HEK293 (cell line): ENCODE measurements at regions not wholly inside any gene's neighbourhood (a gene's known extent, or its start where the extent isn't known, plus 50 kb on each side); places are given as distances from the start of the nearest gene placed in this dataset.

Experiments
- CTCF ChIA-PET: fragments of 350-600 bp; formaldehyde crosslinking; extraction: SDS; loops from one replicate; lab custom pipeline; 2021; ENCODE audit warnings: antibody characterized with exemption; lab: Yijun Ruan, JAX
- POLR2A ChIA-PET: fragments of 300-600 bp; formaldehyde crosslinking; extraction: SDS; loops from one replicate; lab custom pipeline; 2020; ENCODE audit warnings: antibody characterized with exemption, inconsistent platforms; lab: Yijun Ruan, JAX
- H3K27ac ChIP-seq: fragments of 200-500 bp; sonication (Bioruptor generic); 2 replicates; pipeline ENCODE4 v1.5.1; 2014; ENCODE audit warnings: low read depth, low read length, control low read depth, inconsistent platforms; ENCODE audit errors: extremely low read depth
- H3K36me3 ChIP-seq, 2 experiments: fragments of 200-500 bp in 1 of 2; sonication (Bioruptor generic) in 1 of 2; 1 replicate in 1 of 2; 2 replicates in 1 of 2; pipeline ENCODE4 v1.5.1; 2014 to 2017; ENCODE audit warnings: inconsistent platforms in 2 of 2, low read length in 2 of 2; ENCODE audit not compliant: control insufficient read depth in 2 of 2, insufficient read depth in 1 of 2
- H3K4me1 ChIP-seq: fragments of 200-500 bp; sonication (Bioruptor generic); 2 replicates; pipeline ENCODE4 v1.5.1; 2014; ENCODE audit warnings: mild to moderate bottlenecking, low read length, inconsistent platforms; ENCODE audit not compliant: control insufficient read depth, insufficient read depth
- H3K4me3 ChIP-seq: 2 replicates; pipeline ENCODE4 v1.5.1; 2011; ENCODE audit warnings: low read depth, mild to moderate bottlenecking, control low read depth, low read length, moderate library complexity
- H3K9me3 ChIP-seq: fragments of 200-500 bp; sonication (Bioruptor generic); 2 replicates; pipeline ENCODE4 v1.5.1; 2014; ENCODE audit warnings: low read depth, low read length, inconsistent platforms; ENCODE audit not compliant: control insufficient read depth, insufficient read depth
- BCL11A ChIP-seq: fragments of 450-650 bp; formaldehyde crosslinking; IDR thresholded peaks from 2 replicates; pipeline ENCODE4 v1.5.1; 2016; ENCODE audit warnings: low read depth, missing biosample characterization, missing genetic modification characterization
- BCL11B ChIP-seq: fragments of 450-650 bp; formaldehyde crosslinking; IDR thresholded peaks from 2 replicates; pipeline ENCODE4 v1.5.1; 2016; ENCODE audit warnings: low read depth, missing biosample characterization, missing genetic modification characterization
- CTCF ChIP-seq: fragments of 450-650 bp; formaldehyde crosslinking; IDR thresholded peaks from 2 replicates; pipeline ENCODE4 v1.5.1; 2016; ENCODE audit warnings: missing biosample characterization, missing genetic modification characterization
- GLI4 ChIP-seq: fragments of 450-650 bp; formaldehyde crosslinking; IDR thresholded peaks from 2 replicates; pipeline ENCODE4 v1.5.1; 2016; ENCODE audit warnings: missing biosample characterization, missing genetic modification characterization
- HOXC10 ChIP-seq: sonication (generic); formaldehyde crosslinking; IDR thresholded peaks from 2 replicates; pipeline ENCODE4 v1.8.1; 2023; ENCODE audit warnings: mild to moderate bottlenecking, missing genetic modification reagents
- KLF16 ChIP-seq: fragments of 450-650 bp; formaldehyde crosslinking; IDR thresholded peaks from 2 replicates; pipeline ENCODE4 v1.5.1; 2017; ENCODE audit warnings: missing biosample characterization, missing genetic modification characterization
- RBAK ChIP-seq: fragments of 450-650 bp; formaldehyde crosslinking; IDR thresholded peaks from 2 replicates; pipeline ENCODE4 v1.5.1; 2016; ENCODE audit warnings: missing biosample characterization, missing genetic modification characterization
- SETDB1 ChIP-seq: IDR thresholded peaks from one replicate; pipeline ENCODE4 v1.6.1; 2017; ENCODE audit warnings: mild to moderate bottlenecking, low read length, moderate library complexity, mixed read lengths; ENCODE audit not compliant: insufficient read length
- SP3 ChIP-seq: fragments of 450-650 bp; formaldehyde crosslinking; IDR thresholded peaks from 2 replicates; pipeline ENCODE4 v1.5.1; 2016; ENCODE audit warnings: missing biosample characterization, missing genetic modification characterization
- ZBTB17 ChIP-seq: fragments of 450-650 bp; formaldehyde crosslinking; IDR thresholded peaks from 2 replicates; pipeline ENCODE4 v1.5.1; 2016; ENCODE audit warnings: missing biosample characterization, missing genetic modification characterization
- ZNF121 ChIP-seq: fragments of 450-650 bp; formaldehyde crosslinking; IDR thresholded peaks from 2 replicates; pipeline ENCODE4 v1.5.1; 2016; ENCODE audit warnings: missing biosample characterization, missing genetic modification characterization
- ZNF16 ChIP-seq: fragments of 450-650 bp; formaldehyde crosslinking; IDR thresholded peaks from 2 replicates; pipeline ENCODE4 v1.5.1; 2016; ENCODE audit warnings: low read depth, missing biosample characterization, missing genetic modification characterization
- ZNF175 ChIP-seq: fragments of 450-650 bp; formaldehyde crosslinking; IDR thresholded peaks from 2 replicates; pipeline ENCODE4 v1.5.1; 2016; ENCODE audit warnings: missing biosample characterization, missing genetic modification characterization
- ZNF214 ChIP-seq: fragments of 450-650 bp; formaldehyde crosslinking; IDR thresholded peaks from 2 replicates; pipeline ENCODE4 v1.5.1; 2017; ENCODE audit warnings: missing biosample characterization, mild to moderate bottlenecking, missing genetic modification characterization, borderline replicate concordance
- ZNF26 ChIP-seq: fragments of 450-650 bp; formaldehyde crosslinking; IDR thresholded peaks from 2 replicates; pipeline ENCODE4 v1.5.1; 2016; ENCODE audit warnings: missing biosample characterization, missing genetic modification characterization
- ZNF433 ChIP-seq: fragments of 450-650 bp; formaldehyde crosslinking; IDR thresholded peaks from 2 replicates; pipeline ENCODE4 v1.5.1; 2016; ENCODE audit warnings: missing biosample characterization, missing genetic modification characterization, low read depth
- ZNF501 ChIP-seq: fragments of 450-650 bp; formaldehyde crosslinking; IDR thresholded peaks from 2 replicates; pipeline ENCODE4 v1.5.1; 2016; ENCODE audit warnings: missing biosample characterization, missing genetic modification characterization
- ZNF548 ChIP-seq: fragments of 450-650 bp; formaldehyde crosslinking; IDR thresholded peaks from 2 replicates; pipeline ENCODE4 v1.5.1; 2016; ENCODE audit warnings: missing biosample characterization, missing genetic modification characterization
- ZNF555 ChIP-seq: fragments of 450-650 bp; formaldehyde crosslinking; conservative IDR thresholded peaks from 2 replicates; pipeline ENCODE4 v1.5.1; 2017; ENCODE audit warnings: missing biosample characterization, mild to moderate bottlenecking, missing genetic modification characterization, inconsistent platforms
- ZNF76 ChIP-seq: fragments of 450-650 bp; formaldehyde crosslinking; IDR thresholded peaks from 2 replicates; pipeline ENCODE4; 2016; ENCODE audit warnings: low read depth, missing biosample characterization, missing genetic modification characterization, borderline replicate concordance
- ZNF776 ChIP-seq: fragments of 450-650 bp; formaldehyde crosslinking; IDR thresholded peaks from 2 replicates; pipeline ENCODE4 v1.5.0; 2017; ENCODE audit warnings: missing biosample characterization, missing genetic modification characterization, borderline replicate concordance
- ZNF791 ChIP-seq: fragments of 450-650 bp; formaldehyde crosslinking; IDR thresholded peaks from 2 replicates; pipeline ENCODE4 v1.5.1; 2016; ENCODE audit warnings: missing biosample characterization, missing genetic modification characterization
- ZNF830 ChIP-seq: fragments of 450-650 bp; IDR thresholded peaks from 2 replicates; pipeline ENCODE4 v1.5.0; 2018; ENCODE audit warnings: missing biosample characterization, missing genetic modification characterization, low read depth, mild to moderate bottlenecking, moderate library complexity
- TF ChIP-seq, protein P1 (sequence below): fragments of 450-650 bp; formaldehyde crosslinking; IDR thresholded peaks from 2 replicates; pipeline ENCODE4 v1.5.1; 2016; ENCODE audit warnings: missing biosample characterization, missing genetic modification characterization
- TF ChIP-seq, protein P2 (sequence below): fragments of 450-650 bp; formaldehyde crosslinking; IDR thresholded peaks from 2 replicates; pipeline ENCODE4 v1.5.1; 2016; ENCODE audit warnings: missing biosample characterization, missing genetic modification characterization
- TF ChIP-seq, protein P3 (sequence below): fragments of 450-650 bp; formaldehyde crosslinking; IDR thresholded peaks from 2 replicates; pipeline ENCODE4 v1.5.0; 2017; ENCODE audit warnings: missing biosample characterization, missing genetic modification characterization, borderline replicate concordance
- TF ChIP-seq, protein P4 (sequence below): fragments of 450-650 bp; formaldehyde crosslinking; IDR thresholded peaks from 2 replicates; pipeline ENCODE4 v1.5.1; 2016; ENCODE audit warnings: missing biosample characterization, missing genetic modification characterization

- no peak overlapping the region for H3K27ac ChIP-seq
- no peaks in the 10 kb centered on the region for H3K9me3 ChIP-seq
- CTCF ChIA-PET, result interaction anchor here (0.9 kb wide), 1 partner anchor 20 kb away, joined by 3 read pairs; no protein-coding TSS in a partner anchor
- TF ChIP-seq ZNF776 (tag by site-specific recombination) (no peak), GLI4 (tag by site-specific recombination) (no peak), HOXC10 (CRISPR knock-in tag) (no peak), ZNF16 (tag by site-specific recombination) (no peak), BCL11B (tag by site-specific recombination) (no peak), BCL11A (no peak), ZNF26 (no peak), ZNF121 (no peak), ZNF555 (tag by site-specific recombination) (no peak), ZNF214 (no peak), ZNF501 (tag by site-specific recombination) (no peak), ZNF548 (tag by site-specific recombination) (no peak), KLF16 (tag by site-specific recombination) (no peak), SP3 (no peak), SETDB1 (no peak), CTCF (no peak)
- TF ChIP-seq, protein P1, sequence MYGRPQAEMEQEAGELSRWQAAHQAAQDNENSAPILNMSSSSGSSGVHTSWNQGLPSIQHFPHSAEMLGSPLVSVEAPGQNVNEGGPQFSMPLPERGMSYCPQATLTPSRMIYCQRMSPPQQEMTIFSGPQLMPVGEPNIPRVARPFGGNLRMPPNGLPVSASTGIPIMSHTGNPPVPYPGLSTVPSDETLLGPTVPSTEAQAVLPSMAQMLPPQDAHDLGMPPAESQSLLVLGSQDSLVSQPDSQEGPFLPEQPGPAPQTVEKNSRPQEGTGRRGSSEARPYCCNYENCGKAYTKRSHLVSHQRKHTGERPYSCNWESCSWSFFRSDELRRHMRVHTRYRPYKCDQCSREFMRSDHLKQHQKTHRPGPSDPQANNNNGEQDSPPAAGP (tag by site-specific recombination), result no peak
- TF ChIP-seq, protein P2, sequence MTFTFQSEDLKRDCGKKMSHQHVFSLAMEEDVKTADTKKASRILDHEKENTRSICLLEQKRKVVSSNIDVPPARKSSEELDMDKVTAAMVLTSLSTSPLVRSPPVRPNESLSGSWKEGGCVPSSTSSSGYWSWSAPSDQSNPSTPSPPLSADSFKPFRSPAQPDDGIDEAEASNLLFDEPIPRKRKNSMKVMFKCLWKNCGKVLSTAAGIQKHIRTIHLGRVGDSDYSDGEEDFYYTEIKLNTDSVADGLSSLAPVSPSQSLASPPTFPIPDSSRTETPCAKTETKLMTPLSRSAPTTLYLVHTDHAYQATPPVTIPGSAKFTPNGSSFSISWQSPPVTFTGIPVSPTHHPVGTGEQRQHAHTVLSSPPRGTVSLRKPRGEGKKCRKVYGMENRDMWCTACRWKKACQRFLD (tag by site-specific recombination), result no peak
- no peak overlapping the region for H3K4me3 ChIP-seq
- POLR2A ChIA-PET, result no interaction called here
- no peaks in the 10 kb centered on the region for H3K36me3 ChIP-seq
- H3K4me1 ChIP-seq, result no peaks in the 10 kb centered on the region
Measured at GRCh38 chr2:120855855-120856405, 120.3 kb downstream of the GLI2 start.

DNA sequence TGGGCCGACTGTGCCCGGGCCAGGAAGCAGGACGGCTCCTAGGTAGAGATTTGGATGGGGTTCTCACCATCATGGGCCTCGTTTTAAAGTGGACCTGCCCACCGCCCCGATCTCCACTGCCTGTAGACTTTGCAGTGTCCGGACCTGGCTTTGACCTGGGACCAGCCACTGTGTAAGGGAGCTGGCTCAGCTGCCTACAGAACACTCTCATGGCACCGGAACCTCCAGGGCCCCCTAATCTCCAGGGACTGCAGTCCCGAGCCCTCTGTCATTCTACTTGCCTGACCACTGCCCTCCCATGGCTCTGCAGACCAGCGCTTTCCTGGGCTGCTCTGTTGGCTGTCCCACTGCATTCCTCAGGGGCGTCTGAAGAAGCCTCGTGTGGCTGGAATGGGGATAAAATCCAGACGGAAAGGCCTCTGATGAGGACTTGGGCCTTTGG, 120.8 kb downstream of the GLI2 start:
- Histone ChIP-seq H3K4me1 (no peaks in the 10 kb centered on the region), H3K36me3 (no peaks in the 10 kb centered on the region), H3K27ac (no peak overlapping the region), H3K4me3 (no peak overlapping the region), H3K9me3 (no peaks in the 10 kb centered on the region)
- POLR2A ChIA-PET, result interaction anchor here (0.6 kb wide), 1 partner anchor 121 kb away, joined by 7 read pairs; no protein-coding TSS in a partner anchor
- CTCF ChIA-PET, result interaction anchor here (0.9 kb wide), 1 partner anchor 19 kb away, joined by 3 read pairs; no protein-coding TSS in a partner anchor
- TF ChIP-seq ZBTB17 (no peak), ZNF76 (no peak), ZNF791 (tag by site-specific recombination) (no peak), RBAK (tag by site-specific recombination) (no peak), ZNF433 (no peak), ZNF175 (no peak), ZNF830 (no peak)
- TF ChIP-seq, protein P3, sequence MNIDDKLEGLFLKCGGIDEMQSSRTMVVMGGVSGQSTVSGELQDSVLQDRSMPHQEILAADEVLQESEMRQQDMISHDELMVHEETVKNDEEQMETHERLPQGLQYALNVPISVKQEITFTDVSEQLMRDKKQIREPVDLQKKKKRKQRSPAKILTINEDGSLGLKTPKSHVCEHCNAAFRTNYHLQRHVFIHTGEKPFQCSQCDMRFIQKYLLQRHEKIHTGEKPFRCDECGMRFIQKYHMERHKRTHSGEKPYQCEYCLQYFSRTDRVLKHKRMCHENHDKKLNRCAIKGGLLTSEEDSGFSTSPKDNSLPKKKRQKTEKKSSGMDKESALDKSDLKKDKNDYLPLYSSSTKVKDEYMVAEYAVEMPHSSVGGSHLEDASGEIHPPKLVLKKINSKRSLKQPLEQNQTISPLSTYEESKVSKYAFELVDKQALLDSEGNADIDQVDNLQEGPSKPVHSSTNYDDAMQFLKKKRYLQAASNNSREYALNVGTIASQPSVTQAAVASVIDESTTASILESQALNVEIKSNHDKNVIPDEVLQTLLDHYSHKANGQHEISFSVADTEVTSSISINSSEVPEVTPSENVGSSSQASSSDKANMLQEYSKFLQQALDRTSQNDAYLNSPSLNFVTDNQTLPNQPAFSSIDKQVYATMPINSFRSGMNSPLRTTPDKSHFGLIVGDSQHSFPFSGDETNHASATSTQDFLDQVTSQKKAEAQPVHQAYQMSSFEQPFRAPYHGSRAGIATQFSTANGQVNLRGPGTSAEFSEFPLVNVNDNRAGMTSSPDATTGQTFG (tag by site-specific recombination), result no peak
- TF ChIP-seq, protein P4, sequence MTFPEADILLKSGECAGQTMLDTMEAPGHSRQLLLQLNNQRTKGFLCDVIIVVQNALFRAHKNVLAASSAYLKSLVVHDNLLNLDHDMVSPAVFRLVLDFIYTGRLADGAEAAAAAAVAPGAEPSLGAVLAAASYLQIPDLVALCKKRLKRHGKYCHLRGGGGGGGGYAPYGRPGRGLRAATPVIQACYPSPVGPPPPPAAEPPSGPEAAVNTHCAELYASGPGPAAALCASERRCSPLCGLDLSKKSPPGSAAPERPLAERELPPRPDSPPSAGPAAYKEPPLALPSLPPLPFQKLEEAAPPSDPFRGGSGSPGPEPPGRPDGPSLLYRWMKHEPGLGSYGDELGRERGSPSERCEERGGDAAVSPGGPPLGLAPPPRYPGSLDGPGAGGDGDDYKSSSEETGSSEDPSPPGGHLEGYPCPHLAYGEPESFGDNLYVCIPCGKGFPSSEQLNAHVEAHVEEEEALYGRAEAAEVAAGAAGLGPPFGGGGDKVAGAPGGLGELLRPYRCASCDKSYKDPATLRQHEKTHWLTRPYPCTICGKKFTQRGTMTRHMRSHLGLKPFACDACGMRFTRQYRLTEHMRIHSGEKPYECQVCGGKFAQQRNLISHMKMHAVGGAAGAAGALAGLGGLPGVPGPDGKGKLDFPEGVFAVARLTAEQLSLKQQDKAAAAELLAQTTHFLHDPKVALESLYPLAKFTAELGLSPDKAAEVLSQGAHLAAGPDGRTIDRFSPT (tag by site-specific recombination), result no peak
